GM18517 (cell line): ENCODE measurements at regions not wholly inside any gene's neighbourhood (a gene's known extent, or its start where the extent isn't known, plus 50 kb on each side); places are given as distances from the start of the nearest gene placed in this dataset.
"Not testable (repeated sequence)": the region's sequence is repeated elsewhere in the genome, so short reads cannot be mapped to it uniquely, and the experiment has no call there.

Experiments used
- ATAC-seq: cut with Tn5 transposase; IDR thresholded peaks from one replicate; pipeline ENCODE4 v1.9.1; 2021; ENCODE audit warnings: mild to moderate bottlenecking, moderate library complexity; ENCODE audit not compliant: unreplicated experiment

GRCh38 chr1:60571811-60572210 lies 498.2 kb upstream of the C1orf87 start:
- no peak for ATAC-seq

- ATAC-seq = no peak
Measured at GRCh38 chr1:60569189-60569588, 495.6 kb upstream of the C1orf87 start.

- ATAC-seq = no peak
Measured at GRCh38 chr1:60567256-60567655, 493.7 kb upstream of the C1orf87 start.

- ATAC-seq = no peak
Measured at GRCh38 chr1:60564916-60565750, 491.6 kb upstream of the C1orf87 start.

- ATAC-seq = no peak
Measured at GRCh38 chr1:60563777-60564535, 490.4 kb upstream of the C1orf87 start.

- ATAC-seq = no peak
Measured at GRCh38 chr1:60562740-60563139, 489.2 kb upstream of the C1orf87 start.

- ATAC-seq = no peak
Measured at GRCh38 chr1:60560701-60561100, 487.1 kb upstream of the C1orf87 start.

GRCh38 chr1:60558236-60558635 lies 484.7 kb upstream of the C1orf87 start:
- ATAC-seq = no peak

- ATAC-seq = no peak
Measured at GRCh38 chr1:60553730-60554129, 480.2 kb upstream of the C1orf87 start.

- ATAC-seq = no peak
Measured at GRCh38 chr1:60547821-60548220, 474.3 kb upstream of the C1orf87 start.

GRCh38 chr1:60541831-60542532 lies 468.4 kb upstream of the C1orf87 start:
- no peak for ATAC-seq

GRCh38 chr1:60540141-60540540 lies 466.6 kb upstream of the C1orf87 start:
- no peak for ATAC-seq

- no peak for ATAC-seq
Measured at GRCh38 chr1:60535713-60536112, 462.1 kb upstream of the C1orf87 start.

- no peak for ATAC-seq
Measured at GRCh38 chr1:60527567-60527966, 454.0 kb upstream of the C1orf87 start.

- no peak for ATAC-seq
Measured at GRCh38 chr1:60516996-60517395, 443.4 kb upstream of the C1orf87 start.

GRCh38 chr1:60510162-60510561 lies 436.6 kb upstream of the C1orf87 start:
- ATAC-seq = no peak

- ATAC-seq = no peak
Measured at GRCh38 chr1:60504206-60504840, 430.8 kb upstream of the C1orf87 start.

- no peak for ATAC-seq
Measured at GRCh38 chr1:60503266-60503925, 429.8 kb upstream of the C1orf87 start.

- no peak for ATAC-seq
Measured at GRCh38 chr1:60502506-60502905, 428.9 kb upstream of the C1orf87 start.

GRCh38 chr1:60489916-60490480 lies 416.4 kb upstream of the C1orf87 start:
- not testable (repeated sequence) for ATAC-seq
